GM12865 (cell line): ENCODE measurements at regions not wholly inside any gene's neighbourhood (a gene's known extent, or its start where the extent isn't known, plus 50 kb on each side); places are given as distances from the start of the nearest gene placed in this dataset.

Experiments
- DNase-seq: peaks from one replicate; pipeline ENCODE4 v3.0.0; 2010; ENCODE audit warnings: low read depth
- H3K4me3 ChIP-seq: 2 replicates; pipeline ENCODE4 v1.5.1; 2011; ENCODE audit warnings: mild to moderate bottlenecking, low read depth, low read length, control low read depth
- TF ChIP-seq, protein P1 (sequence below): IDR thresholded peaks from 2 replicates; pipeline ENCODE4 v1.5.1; 2011; ENCODE audit warnings: low read length, control low read depth, low read depth, inconsistent platforms; ENCODE audit not compliant: insufficient read depth; ENCODE audit errors: missing control alignments

- DNase-seq, result no peak
- TF ChIP-seq, protein P1, sequence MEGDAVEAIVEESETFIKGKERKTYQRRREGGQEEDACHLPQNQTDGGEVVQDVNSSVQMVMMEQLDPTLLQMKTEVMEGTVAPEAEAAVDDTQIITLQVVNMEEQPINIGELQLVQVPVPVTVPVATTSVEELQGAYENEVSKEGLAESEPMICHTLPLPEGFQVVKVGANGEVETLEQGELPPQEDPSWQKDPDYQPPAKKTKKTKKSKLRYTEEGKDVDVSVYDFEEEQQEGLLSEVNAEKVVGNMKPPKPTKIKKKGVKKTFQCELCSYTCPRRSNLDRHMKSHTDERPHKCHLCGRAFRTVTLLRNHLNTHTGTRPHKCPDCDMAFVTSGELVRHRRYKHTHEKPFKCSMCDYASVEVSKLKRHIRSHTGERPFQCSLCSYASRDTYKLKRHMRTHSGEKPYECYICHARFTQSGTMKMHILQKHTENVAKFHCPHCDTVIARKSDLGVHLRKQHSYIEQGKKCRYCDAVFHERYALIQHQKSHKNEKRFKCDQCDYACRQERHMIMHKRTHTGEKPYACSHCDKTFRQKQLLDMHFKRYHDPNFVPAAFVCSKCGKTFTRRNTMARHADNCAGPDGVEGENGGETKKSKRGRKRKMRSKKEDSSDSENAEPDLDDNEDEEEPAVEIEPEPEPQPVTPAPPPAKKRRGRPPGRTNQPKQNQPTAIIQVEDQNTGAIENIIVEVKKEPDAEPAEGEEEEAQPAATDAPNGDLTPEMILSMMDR, result no peak
- no peak overlapping the region for H3K4me3 ChIP-seq
Measured at GRCh38 chr1:181392133-181392532, 91.2 kb upstream of the CACNA1E start.

GRCh38 chr1:181392613-181393220 is 90.6 kb upstream of the CACNA1E start:
- DNase-seq, result no peak
- no peak overlapping the region for H3K4me3 ChIP-seq
- TF ChIP-seq, protein P1, result no peak

GRCh38 chr1:181394766-181395165 is 88.6 kb upstream of the CACNA1E start:
- TF ChIP-seq, protein P1, result no peak
- H3K4me3 ChIP-seq, result no peak overlapping the region
- no peak for DNase-seq

DNA sequence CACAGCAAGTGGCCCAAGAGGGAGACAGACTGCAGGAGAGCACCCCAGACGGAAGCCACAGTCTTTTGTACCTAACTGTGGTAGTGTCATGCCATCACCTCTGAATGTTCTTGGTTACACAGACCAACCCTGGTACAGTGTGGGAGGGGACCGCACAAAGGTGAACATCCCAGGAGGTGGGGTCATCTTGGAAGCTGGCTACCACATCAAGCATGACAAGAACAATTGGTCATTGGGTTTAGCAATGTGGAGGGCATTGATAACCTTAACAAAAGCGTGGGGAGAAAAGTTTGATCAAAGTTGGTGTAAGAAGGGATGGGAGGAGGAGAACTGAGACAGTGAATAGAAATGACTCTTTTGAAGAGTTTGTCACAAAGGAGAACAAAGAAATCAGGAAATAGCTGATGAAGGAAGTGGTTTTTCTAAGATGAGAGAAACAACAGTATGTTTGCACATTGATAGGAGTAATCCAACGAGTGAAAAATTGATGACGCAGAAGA is 87.1 kb upstream of the CACNA1E start:
- no peak overlapping the region for H3K4me3 ChIP-seq
- DNase-seq, result no peak
- TF ChIP-seq, protein P1, result no peak

GRCh38 chr1:181396811-181397210 is 86.5 kb upstream of the CACNA1E start:
- TF ChIP-seq, protein P1, result no peak
- no peak overlapping the region for H3K4me3 ChIP-seq
- DNase-seq, result no peak

DNA sequence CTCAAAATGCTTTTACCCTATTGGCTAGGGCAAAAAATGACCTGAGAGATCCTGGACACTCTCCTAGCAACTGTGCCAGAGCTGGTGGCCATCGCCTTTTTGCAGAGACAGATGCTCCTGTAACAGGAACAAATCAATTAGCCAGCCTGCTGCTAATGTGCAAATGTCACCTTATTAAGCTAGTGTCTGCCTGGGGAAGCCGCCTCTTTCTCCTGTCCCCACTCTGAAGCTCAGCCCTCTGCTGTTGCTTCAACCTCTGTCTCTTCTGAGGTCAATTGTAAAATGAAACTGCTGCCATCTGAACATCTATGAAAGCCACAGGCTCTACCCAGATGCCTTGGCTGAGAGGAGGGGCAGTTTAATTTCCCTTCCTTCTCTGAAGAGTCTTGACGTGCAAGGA is 85.5 kb upstream of the CACNA1E start:
- peak; percentile 77 for DNase-seq

More for the DNA sequence above, 85.5 kb upstream of the CACNA1E start:
- no peak overlapping the region for H3K4me3 ChIP-seq
- TF ChIP-seq, protein P1, result no peak
